Sigmoid colon (tissue), 6 donors: ENCODE measurements at regions not wholly inside any gene's neighbourhood (a gene's known extent, or its start where the extent isn't known, plus 50 kb on each side); places are given as distances from the start of the nearest gene placed in this dataset.

Experiments used
- DNase-seq: peaks from one replicate; pipeline ENCODE4 v3.0.0-alpha.2; 2019
- H3K27ac ChIP-seq, 4 donors: fragments of 200-600 bp; sonication (generic); one replicate each; pipeline ENCODE4 v1.5.1; 2016 to 2019; ENCODE audit warnings: mild to moderate bottlenecking in 1 of 4
- H3K27me3 ChIP-seq, 3 donors: fragments of 200-600 bp; sonication (generic); one replicate each; pipeline ENCODE4 v1.5.1; 2019; ENCODE audit warnings: mild to moderate bottlenecking in 1 of 3
- H3K36me3 ChIP-seq, 4 donors: fragments of 200-600 bp; sonication (generic); one replicate each; pipeline ENCODE4 v1.5.1; 2016 to 2019
- H3K4me1 ChIP-seq, 4 donors: fragments of 200-600 bp; sonication (generic); one replicate each; pipeline ENCODE4 v1.5.1; 2017 to 2019
- H3K4me3 ChIP-seq, 4 donors: fragments of 200-600 bp; sonication (generic); one replicate each; pipeline ENCODE4 v1.5.1; 2017 to 2019; ENCODE audit warnings: mild to moderate bottlenecking in 2 of 4, moderate library complexity in 1 of 4
- H3K9me3 ChIP-seq, 4 donors: fragments of 200-600 bp in 3 of 4; sonication (generic) in 3 of 4; one replicate each; pipeline versions ENCODE4 v1.5.1 to v1.6.1; 2013 to 2019
- CTCF ChIP-seq, 4 experiments: fragments of 450-650 bp in 3 of 4; fragments of 200-600 bp in 1 of 4; IDR thresholded peaks; one replicate each; pipeline ENCODE4 v1.5.1; 2016 to 2019; ENCODE audit warnings: antibody characterized with exemption in 4 of 4, mild to moderate bottlenecking in 3 of 4, moderate library complexity in 2 of 4
- EP300 ChIP-seq, 4 donors: sonication (generic); formaldehyde crosslinking; IDR thresholded peaks; one replicate each; pipeline ENCODE4 v1.6.1; 2017; ENCODE audit warnings: antibody characterized with exemption in 4 of 4
- POLR2A ChIP-seq, 2 donors: fragments of 450-650 bp; IDR thresholded peaks; one replicate each; pipeline ENCODE4 v1.6.1; 2016; ENCODE audit warnings: antibody characterized with exemption in 2 of 2, mild to moderate bottlenecking in 2 of 2, moderate library complexity in 2 of 2
- POLR2AphosphoS5 ChIP-seq, 4 donors: sonication (generic); formaldehyde crosslinking; IDR thresholded peaks; one replicate each; pipeline ENCODE4 v1.6.1; 2017; ENCODE audit warnings: antibody characterized with exemption in 4 of 4
- WGBS, 2 donors: extraction: QIAGEN DNeasy Blood & Tissue Kit; methylation state at CpG; one replicate each; pipeline ENCODE4 v1.1.7; 2013; 5-methylcytosine and 5-hydroxymethylcytosine counted together
- intact Hi-C: fragments of 100-400 bp; cut with DNase I; formaldehyde crosslinking; loops from one replicate; pipeline ENCODE4 v1.15.1; 2023
- donor health status: healthy with polysubstance abuse.
- donor health status: healthy.

- Histone ChIP-seq H3K4me1 (peaks cover 0 to 4% (median 0%) of the 10 kb centered on the region in 4 donors), H3K27me3 (no peaks in the 10 kb centered on the region), H3K9me3 (no peaks in the 10 kb centered on the region), H3K36me3 (no peaks in the 10 kb centered on the region), H3K27ac (no peak overlapping the region), H3K4me3 (no peak overlapping the region)
- DNase-seq = no peak
- intact Hi-C loops = no loop called here
- 96% methylated on average over 2 of the region's 2 CpGs for WGBS, 2 donors
- TF ChIP-seq POLR2A (IDR thresholded peaks at IDR 0.05) = no peak
- TF ChIP-seq POLR2AphosphoS5 (IDR thresholded peaks at IDR 0.05) = no peak
- TF ChIP-seq CTCF (IDR thresholded peaks at IDR 0.05) = no peak
- TF ChIP-seq EP300 (IDR thresholded peaks at IDR 0.05) = no peak
Measured at GRCh38 chr18:34567857-34568256, 142.2 kb upstream of the DTNA start.

- no peak for DNase-seq
- no peak for TF ChIP-seq EP300 (IDR thresholded peaks at IDR 0.05)
- no peak for TF ChIP-seq POLR2AphosphoS5 (IDR thresholded peaks at IDR 0.05)
- no peak for TF ChIP-seq POLR2A (IDR thresholded peaks at IDR 0.05)
- TF ChIP-seq CTCF (IDR thresholded peaks at IDR 0.05) = no peak
- H3K4me1 ChIP-seq = no peaks in the 10 kb centered on the region
- no peaks in the 10 kb centered on the region for H3K9me3 ChIP-seq
- WGBS, 2 donors = 79 to 88% methylated on average over 6 of the region's 6 CpGs
- intact Hi-C loops = no loop called here
- no peaks in the 10 kb centered on the region for H3K36me3 ChIP-seq
- H3K4me3 ChIP-seq = no peak overlapping the region
- no peak overlapping the region for H3K27ac ChIP-seq
- H3K27me3 ChIP-seq = no peaks in the 10 kb centered on the region
Measured at GRCh38 chr18:34576622-34577021, 133.5 kb upstream of the DTNA start.

- Histone ChIP-seq H3K36me3 (no peaks in the 10 kb centered on the region), H3K27me3 (no peaks in the 10 kb centered on the region), H3K27ac (no peak overlapping the region), H3K4me1 (no peaks in the 10 kb centered on the region), H3K4me3 (no peak overlapping the region), H3K9me3 (no peaks in the 10 kb centered on the region)
- no peak for DNase-seq
- TF ChIP-seq POLR2A (IDR thresholded peaks at IDR 0.05) (no peak), EP300 (IDR thresholded peaks at IDR 0.05) (no peak), CTCF (IDR thresholded peaks at IDR 0.05) (no peak), POLR2AphosphoS5 (IDR thresholded peaks at IDR 0.05) (no peak)
- WGBS, 2 donors = 76 to 84% methylated on average over 4 of the region's 4 CpGs
- intact Hi-C loops = no loop called here
Measured at GRCh38 chr18:34583895-34584294, 126.2 kb upstream of the DTNA start.

- Histone ChIP-seq H3K27me3 (no peaks in the 10 kb centered on the region), H3K36me3 (no peaks in the 10 kb centered on the region), H3K4me1 (peaks cover 0 to 22% (median 13%) of the 10 kb centered on the region in 4 donors), H3K4me3 (no peak overlapping the region), H3K9me3 (no peaks in the 10 kb centered on the region), H3K27ac (peak overlapping the region in 2 of 4 donors; percentile 0 to 81)
- 74 to 76% methylated on average over 2 of the region's 2 CpGs for WGBS, 2 donors
- TF ChIP-seq EP300 (IDR thresholded peaks at IDR 0.05) (no peak), CTCF (IDR thresholded peaks at IDR 0.05) (no peak), POLR2A (IDR thresholded peaks at IDR 0.05) (no peak), POLR2AphosphoS5 (IDR thresholded peaks at IDR 0.05) (no peak)
- intact Hi-C loops = loop anchor here (5.0 kb wide), 3 partner anchors 72 to 117 kb away; no protein-coding TSS in a partner anchor
- no peak for DNase-seq
Measured at GRCh38 chr18:34590503-34590902, 119.6 kb upstream of the DTNA start.

GRCh38 chr18:34591920-34592444, 118.1 kb upstream of the DTNA start:
- TF ChIP-seq POLR2A (IDR thresholded peaks at IDR 0.05) (no peak), CTCF (IDR thresholded peaks at IDR 0.05) (no peak), EP300 (IDR thresholded peaks at IDR 0.05) (no peak), POLR2AphosphoS5 (IDR thresholded peaks at IDR 0.05) (no peak)
- H3K27ac ChIP-seq = peak overlapping the region; percentile 77 to 83 (median 82)
- no peaks in the 10 kb centered on the region for H3K9me3 ChIP-seq
- DNase-seq = no peak
- H3K4me3 ChIP-seq = no peak overlapping the region
- 82 to 83% methylated on average over 2 of the region's 2 CpGs for WGBS, 2 donors
- peaks cover 0 to 34% (median 25%) of the 10 kb centered on the region in 4 donors for H3K4me1 ChIP-seq
- no peaks in the 10 kb centered on the region for H3K36me3 ChIP-seq
- intact Hi-C loops = loop anchor here (5.0 kb wide), 3 partner anchors 70 to 115 kb away; no protein-coding TSS in a partner anchor
- no peaks in the 10 kb centered on the region for H3K27me3 ChIP-seq
